B cell (primary cell): ENCODE measurements at regions not wholly inside any gene's neighbourhood (a gene's known extent, or its start where the extent isn't known, plus 50 kb on each side); places are given as distances from the start of the nearest gene placed in this dataset.

Experiments used
- ATAC-seq: fragments of 200-7000 bp; cut with Tn5 transposase; one replicate; pipeline ENCODE4 v1.10.0; 2021; ENCODE audit warnings: low read depth, mild to moderate bottlenecking, moderate number of reproducible peaks, moderate library complexity
- CTCF ChIA-PET: fragments of 350-600 bp; sonication (Branson Sonifier 250); formaldehyde crosslinking; loops from one replicate; lab custom pipeline; 2021; ENCODE audit warnings: antibody characterized with exemption, inconsistent platforms; lab: Charles Lee
- POLR2A ChIA-PET: fragments of 350-600 bp; sonication (Branson Sonifier 250); formaldehyde crosslinking; loops from one replicate; lab custom pipeline; 2021; ENCODE audit warnings: antibody characterized with exemption; lab: Charles Lee
- DNase-seq: peaks from one replicate; pipeline ENCODE4 v3.0.0; 2013
- H2AFZ ChIP-seq: 2 replicates; pipeline ENCODE4 v1.6.1; 2012; ENCODE audit warnings: mild to moderate bottlenecking, low read depth, low read length; ENCODE audit not compliant: insufficient read depth, poor library complexity, severe bottlenecking
- H3K27ac ChIP-seq, 2 donors: 1 replicate in 1 of 2; 2 replicates in 1 of 2; pipeline ENCODE4 v1.5.1; 2012 to 2013; ENCODE audit warnings: low read length in 2 of 2, mild to moderate bottlenecking in 2 of 2, moderate library complexity in 1 of 2
- H3K27me3 ChIP-seq, 4 experiments: fragments of 200-600 bp in 1 of 4; sonication (generic) in 1 of 4; replicated peaks in 1 of 4; 1 replicate in 2 of 4; 2 replicates in 2 of 4; pipeline versions ENCODE4 v1.6.1 to v1.7.0; 2013 to 2016; ENCODE audit warnings: low read length in 3 of 4, mild to moderate bottlenecking in 2 of 4, mixed read lengths in 1 of 4, moderate library complexity in 1 of 4; ENCODE audit not compliant: insufficient read depth in 4 of 4, control insufficient read depth in 3 of 4; ENCODE audit errors: control extremely low read depth in 1 of 4
- H3K36me3 ChIP-seq, 2 experiments: replicated peaks in 1 of 2; 1 replicate in 1 of 2; 2 replicates in 1 of 2; pipeline versions ENCODE4 v1.6.1 to v1.7.1; 2013; ENCODE audit warnings: low read length in 1 of 2; ENCODE audit not compliant: insufficient read depth in 2 of 2, control insufficient read depth in 1 of 2; ENCODE audit errors: control extremely low read depth in 1 of 2, extremely low read depth in 1 of 2
- H3K4me1 ChIP-seq, 2 donors: fragments of 200-600 bp in 1 of 2; sonication (generic) in 1 of 2; 1 replicate in 1 of 2; 2 replicates in 1 of 2; pipeline versions ENCODE4 v1.5.1 to v1.6.1; 2013 to 2017; ENCODE audit warnings: low read length in 2 of 2; ENCODE audit not compliant: control insufficient read depth in 2 of 2, insufficient read depth in 2 of 2
- H3K4me2 ChIP-seq: replicated peaks from 2 replicates; pipeline ENCODE3; 2012; ENCODE audit warnings: mild to moderate bottlenecking, low read depth, low read length; ENCODE audit not compliant: poor library complexity, severe bottlenecking
- H3K4me3 ChIP-seq, 5 experiments: fragments of 200-600 bp in 1 of 5; sonication (generic) in 1 of 5; 1 replicate in 3 of 5; 2 replicates in 2 of 5; pipeline versions ENCODE4 v1.5.1 to v1.7.0; 2011 to 2016; ENCODE audit warnings: low read length in 4 of 5, mild to moderate bottlenecking in 4 of 5, low read depth in 2 of 5, control low read depth in 1 of 5, moderate library complexity in 1 of 5; ENCODE audit not compliant: insufficient read depth in 1 of 5; ENCODE audit errors: control extremely low read depth in 1 of 5, extremely low read depth in 1 of 5
- H3K79me2 ChIP-seq: fragments of 200-600 bp; sonication (generic); one replicate; pipeline ENCODE4 v1.6.0; 2016; ENCODE audit warnings: low read length; ENCODE audit not compliant: control insufficient read depth, insufficient read depth
- H3K9ac ChIP-seq: fragments of 200-600 bp; sonication (generic); 2 replicates; pipeline ENCODE4 v1.6.1; 2017; ENCODE audit warnings: mild to moderate bottlenecking, low read length, moderate library complexity
- H3K9me3 ChIP-seq, 3 donors: one replicate each; pipeline versions ENCODE4 v1.6.1 to v1.7.1; 2013; ENCODE audit warnings: low read length in 2 of 3; ENCODE audit not compliant: control insufficient read depth in 2 of 3, insufficient read depth in 1 of 3; ENCODE audit errors: control extremely low read depth in 1 of 3
- H4K20me1 ChIP-seq: 2 replicates; pipeline ENCODE4 v1.6.0; 2012; ENCODE audit warnings: mild to moderate bottlenecking, low read length; ENCODE audit not compliant: insufficient read depth, control insufficient read depth, poor library complexity, severe bottlenecking
- H3K27ac Mint-ChIP-seq: one replicate; pipeline ENCODE4 v1.8.0; 2021; ENCODE audit warnings: mixed read lengths
- H3K27me3 Mint-ChIP-seq: one replicate; pipeline ENCODE4 v1.8.0; 2021; ENCODE audit warnings: mixed read lengths
- H3K4me1 Mint-ChIP-seq: one replicate; pipeline ENCODE4 v1.8.0; 2021; ENCODE audit warnings: mixed read lengths
- H3K4me3 Mint-ChIP-seq: one replicate; pipeline ENCODE4 v1.8.0; 2021; ENCODE audit warnings: mixed read lengths
- H3K9me3 Mint-ChIP-seq: one replicate; pipeline ENCODE4 v1.8.0; 2022; ENCODE audit warnings: mixed read lengths; ENCODE audit not compliant: insufficient read depth
- EZH2 ChIP-seq: IDR thresholded peaks from 2 replicates; pipeline ENCODE4 v1.6.1; 2012; ENCODE audit warnings: borderline replicate concordance, low read depth, mild to moderate bottlenecking, moderate library complexity, low read length; ENCODE audit not compliant: insufficient read depth, poor library complexity, severe bottlenecking
- WGBS: methylation state at CpG from one replicate; pipeline ENCODE4 v1.1.5; 2013; ENCODE audit warnings: missing lambda C conversion rate; ENCODE audit not compliant: insufficient coverage; 5-methylcytosine and 5-hydroxymethylcytosine counted together
- intact Hi-C: fragments of 100-400 bp; cut with micrococcal nuclease; formaldehyde crosslinking; loops from one replicate; pipeline ENCODE4 v1.10.0; 2022
- TF ChIP-seq, protein P1 (sequence below): fragments of 200-600 bp; IDR thresholded peaks from one replicate; pipeline ENCODE4 v1.8.0; 2022; ENCODE audit warnings: antibody characterized with exemption, mild to moderate bottlenecking

DNA sequence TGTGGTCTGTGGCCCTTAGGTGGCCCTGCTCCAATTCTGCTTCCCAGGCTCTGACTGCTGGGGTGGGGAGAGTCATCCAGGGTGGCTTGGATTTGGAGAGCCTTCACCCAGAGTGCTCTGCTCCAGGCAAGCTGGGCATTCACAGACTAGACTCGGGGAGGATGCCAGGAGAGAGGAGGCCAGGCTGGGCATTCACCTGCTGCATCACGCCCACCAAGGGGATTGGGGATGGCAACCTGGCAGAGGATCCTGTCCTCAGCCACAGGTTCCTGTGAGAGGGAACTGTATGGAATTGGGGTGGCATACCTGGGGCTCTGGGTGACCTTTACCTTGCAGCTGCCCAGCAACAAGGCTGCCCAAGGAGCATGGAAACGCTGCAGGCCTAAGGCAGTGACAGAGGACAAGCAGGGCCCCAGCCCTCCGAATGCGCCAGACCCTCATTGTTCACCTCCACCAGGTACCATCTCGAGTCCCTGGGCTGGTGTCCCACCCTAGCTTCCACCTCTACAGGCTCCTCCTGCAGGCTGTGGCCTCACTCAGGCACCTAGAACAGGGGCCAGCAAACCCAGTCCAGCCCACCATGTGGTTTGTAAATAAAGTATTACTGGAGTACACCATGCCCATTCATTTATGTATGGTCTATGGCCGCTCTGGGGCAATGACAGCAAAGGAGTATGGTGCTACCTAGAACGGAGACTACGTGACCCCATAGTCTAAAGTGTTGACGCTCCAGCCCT, 255.3 kb upstream of the RAB6C start:
- H3K27ac ChIP-seq, result no peak overlapping the region
- no peak overlapping the region for H3K4me3 ChIP-seq
- no peak overlapping the region for H3K9ac ChIP-seq
- H3K79me2 ChIP-seq, result no peaks in the 10 kb centered on the region
- no peak overlapping the region for H2AFZ ChIP-seq
- no peaks in the 10 kb centered on the region for H3K27me3 ChIP-seq
- POLR2A ChIA-PET, result no interaction called here
- no peaks in the 10 kb centered on the region for H3K4me1 Mint-ChIP-seq
- H3K4me2 ChIP-seq, result no peak overlapping the region
- no peak overlapping the region for H3K4me3 Mint-ChIP-seq
- no peaks in the 10 kb centered on the region for H3K4me1 ChIP-seq
- CTCF ChIA-PET, result no interaction called here
- WGBS, result 82% methylated on average over 8 of the region's 10 CpGs
- peaks cover 0 to 3% (median 0%) of the 10 kb centered on the region in 3 donors for H3K9me3 ChIP-seq
- H3K36me3 ChIP-seq, result no peaks in the 10 kb centered on the region
- no peaks in the 10 kb centered on the region for H4K20me1 ChIP-seq
- TF ChIP-seq, protein P1, sequence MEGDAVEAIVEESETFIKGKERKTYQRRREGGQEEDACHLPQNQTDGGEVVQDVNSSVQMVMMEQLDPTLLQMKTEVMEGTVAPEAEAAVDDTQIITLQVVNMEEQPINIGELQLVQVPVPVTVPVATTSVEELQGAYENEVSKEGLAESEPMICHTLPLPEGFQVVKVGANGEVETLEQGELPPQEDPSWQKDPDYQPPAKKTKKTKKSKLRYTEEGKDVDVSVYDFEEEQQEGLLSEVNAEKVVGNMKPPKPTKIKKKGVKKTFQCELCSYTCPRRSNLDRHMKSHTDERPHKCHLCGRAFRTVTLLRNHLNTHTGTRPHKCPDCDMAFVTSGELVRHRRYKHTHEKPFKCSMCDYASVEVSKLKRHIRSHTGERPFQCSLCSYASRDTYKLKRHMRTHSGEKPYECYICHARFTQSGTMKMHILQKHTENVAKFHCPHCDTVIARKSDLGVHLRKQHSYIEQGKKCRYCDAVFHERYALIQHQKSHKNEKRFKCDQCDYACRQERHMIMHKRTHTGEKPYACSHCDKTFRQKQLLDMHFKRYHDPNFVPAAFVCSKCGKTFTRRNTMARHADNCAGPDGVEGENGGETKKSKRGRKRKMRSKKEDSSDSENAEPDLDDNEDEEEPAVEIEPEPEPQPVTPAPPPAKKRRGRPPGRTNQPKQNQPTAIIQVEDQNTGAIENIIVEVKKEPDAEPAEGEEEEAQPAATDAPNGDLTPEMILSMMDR, result no peak
- H3K27me3 Mint-ChIP-seq, result no peaks in the 10 kb centered on the region
- intact Hi-C loops, result no loop called here
- DNase-seq (no peak), ATAC-seq (no peak)
- no peak overlapping the region for H3K27ac Mint-ChIP-seq
- no peaks in the 10 kb centered on the region for H3K9me3 Mint-ChIP-seq

DNA sequence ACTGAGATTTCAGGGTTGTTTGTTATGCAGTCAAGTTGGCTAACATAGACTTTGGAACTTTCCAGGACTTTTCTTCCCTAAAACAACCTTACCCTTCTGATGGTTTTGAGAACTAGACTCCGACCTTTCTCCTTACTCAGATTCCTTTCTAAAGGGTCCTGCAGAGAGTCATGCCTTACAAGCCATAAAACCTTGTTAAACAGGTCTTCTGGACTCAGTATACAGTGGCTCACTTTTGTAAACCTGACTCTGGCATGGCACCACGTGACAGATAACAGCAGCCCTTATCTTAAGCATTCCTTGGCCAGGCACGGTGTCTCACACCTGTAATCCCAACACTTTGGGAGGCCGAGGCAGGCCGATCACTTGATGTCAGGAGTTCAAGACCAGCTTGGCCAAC, 253.2 kb upstream of the RAB6C start:
- H3K4me1 Mint-ChIP-seq, result no peaks in the 10 kb centered on the region
- Histone ChIP-seq H3K4me1 (no peaks in the 10 kb centered on the region), H3K36me3 (no peaks in the 10 kb centered on the region), H4K20me1 (no peaks in the 10 kb centered on the region), H3K27me3 (no peaks in the 10 kb centered on the region), H3K79me2 (no peaks in the 10 kb centered on the region), H3K4me2 (no peak overlapping the region), H3K9ac (no peak overlapping the region), H3K9me3 (no peaks in the 10 kb centered on the region), H3K4me3 (no peak overlapping the region), H2AFZ (no peak overlapping the region), H3K27ac (no peak overlapping the region)
- CTCF ChIA-PET, result no interaction called here
- ATAC-seq (no peak), DNase-seq (no peak)
- H3K9me3 Mint-ChIP-seq, result no peaks in the 10 kb centered on the region
- H3K4me3 Mint-ChIP-seq, result no peak overlapping the region
- POLR2A ChIA-PET, result no interaction called here
- no peak overlapping the region for H3K27ac Mint-ChIP-seq
- 58% methylated on average over 5 of the region's 5 CpGs for WGBS
- intact Hi-C loops, result no loop called here
- H3K27me3 Mint-ChIP-seq, result no peaks in the 10 kb centered on the region
- TF ChIP-seq, protein P1, result no peak
- TF ChIP-seq EZH2, result no peak
